Astrocyte (in vitro differentiated cells and primary cell): ENCODE measurements at regions not wholly inside any gene's neighbourhood (a gene's known extent, or its start where the extent isn't known, plus 50 kb on each side); places are given as distances from the start of the nearest gene placed in this dataset.

Experiments used
- DNase-seq: peaks from one replicate; pipeline ENCODE4 v3.0.0-alpha.2; 2010; ENCODE audit warnings: low read depth
- FAIRE-seq: peaks from 2 replicates; lab custom pipeline; 2011; peaks lifted over from hg19 to GRCh38; lab: Jason Lieb, UNC
- H2AFZ ChIP-seq: 2 replicates; pipeline ENCODE4 v1.6.0; 2012; ENCODE audit warnings: low read depth, low read length, inconsistent platforms
- H3K27ac ChIP-seq: 2 replicates; pipeline ENCODE4 v1.5.1; 2011; ENCODE audit warnings: low read depth, low read length, inconsistent platforms
- H3K27me3 ChIP-seq: 2 replicates; pipeline ENCODE4 v1.6.0; 2011; ENCODE audit warnings: low read length, inconsistent platforms; ENCODE audit not compliant: insufficient read depth
- H3K36me3 ChIP-seq: 2 replicates; pipeline ENCODE4 v1.5.1; 2011; ENCODE audit warnings: low read length, inconsistent platforms; ENCODE audit not compliant: insufficient read depth
- H3K4me1 ChIP-seq: 2 replicates; pipeline ENCODE4 v1.5.1; 2011; ENCODE audit warnings: low read length, inconsistent platforms; ENCODE audit not compliant: insufficient read depth
- H3K4me2 ChIP-seq: 2 replicates; pipeline ENCODE4 v1.6.0; 2012; ENCODE audit warnings: low read length, inconsistent platforms
- H3K4me3 ChIP-seq: 2 replicates; pipeline ENCODE4 v1.5.1; 2011; ENCODE audit warnings: low read depth, mild to moderate bottlenecking, low read length, inconsistent platforms; ENCODE audit not compliant: insufficient read depth
- H3K79me2 ChIP-seq: 2 replicates; pipeline ENCODE4 v1.6.0; 2012; ENCODE audit warnings: mild to moderate bottlenecking, low read length, inconsistent platforms; ENCODE audit not compliant: insufficient read depth
- H3K9ac ChIP-seq: 2 replicates; pipeline ENCODE4 v1.6.0; 2012; ENCODE audit warnings: mild to moderate bottlenecking, low read length, inconsistent platforms
- H3K9me3 ChIP-seq: 2 replicates; pipeline ENCODE4 v1.5.1; 2012; ENCODE audit warnings: low read depth, mild to moderate bottlenecking, low read length, inconsistent platforms; ENCODE audit not compliant: insufficient read depth
- H4K20me1 ChIP-seq: 2 replicates; pipeline ENCODE4 v1.6.0; 2012; ENCODE audit warnings: low read length, inconsistent platforms; ENCODE audit not compliant: insufficient read depth
- H3K27ac Mint-ChIP-seq: one replicate; pipeline ENCODE4 v1.8.0; 2021; ENCODE audit warnings: mild to moderate bottlenecking, mixed read lengths; ENCODE audit not compliant: unreplicated experiment
- H3K27me3 Mint-ChIP-seq: one replicate; pipeline ENCODE4 v1.8.0; 2021; ENCODE audit warnings: low read depth, mixed read lengths; ENCODE audit not compliant: unreplicated experiment
- H3K36me3 Mint-ChIP-seq: one replicate; pipeline ENCODE4 v1.8.0; 2021; ENCODE audit warnings: low read depth, mixed read lengths; ENCODE audit not compliant: unreplicated experiment
- H3K4me1 Mint-ChIP-seq: one replicate; pipeline ENCODE4 v1.8.0; 2021; ENCODE audit warnings: low read depth, mixed read lengths; ENCODE audit not compliant: unreplicated experiment
- H3K4me3 Mint-ChIP-seq: one replicate; pipeline ENCODE4 v1.8.0; 2021; ENCODE audit warnings: mild to moderate bottlenecking, moderate library complexity, mixed read lengths; ENCODE audit not compliant: unreplicated experiment
- H3K9me3 Mint-ChIP-seq: one replicate; pipeline ENCODE4 v1.8.0; 2021; ENCODE audit warnings: mild to moderate bottlenecking, mixed read lengths; ENCODE audit not compliant: unreplicated experiment
- CTCF ChIP-seq: IDR thresholded peaks from 2 replicates; pipeline ENCODE4 v1.5.1; 2011; ENCODE audit warnings: low read depth, mild to moderate bottlenecking, inconsistent platforms, low read length, moderate library complexity; ENCODE audit not compliant: insufficient read depth
- EZH2 ChIP-seq: IDR thresholded peaks from 2 replicates; pipeline ENCODE4 v1.6.1; 2012; ENCODE audit warnings: mild to moderate bottlenecking, low read length, inconsistent platforms; ENCODE audit not compliant: insufficient read depth

- Mint-ChIP-seq H3K4me1 (no peaks in the 10 kb centered on the region), H3K9me3 (peaks cover 19% of the 10 kb centered on the region), H3K27me3 (peaks cover 34% of the 10 kb centered on the region), H3K36me3 (no peaks in the 10 kb centered on the region), H3K27ac (no peak overlapping the region), H3K4me3 (no peak overlapping the region)
- H3K9ac ChIP-seq, result no peak overlapping the region
- no peaks in the 10 kb centered on the region for H3K36me3 ChIP-seq
- H3K4me1 ChIP-seq, result no peaks in the 10 kb centered on the region
- no peak for DNase-seq
- no peaks in the 10 kb centered on the region for H4K20me1 ChIP-seq
- peaks cover 13% of the 10 kb centered on the region for H3K27me3 ChIP-seq
- no peak for FAIRE-seq
- no peak overlapping the region for H3K27ac ChIP-seq
- TF ChIP-seq CTCF (no peak), EZH2 (no peak)
- peaks cover 9% of the 10 kb centered on the region for H3K9me3 ChIP-seq
- no peaks in the 10 kb centered on the region for H3K79me2 ChIP-seq
- no peak overlapping the region for H3K4me3 ChIP-seq
- no peak overlapping the region for H3K4me2 ChIP-seq
- H2AFZ ChIP-seq, result no peak overlapping the region
These were observed 144.5 kb upstream of the RUNX3 start for GRCh38 chr1:25074351-25075227.

- no peak overlapping the region for H3K4me3 ChIP-seq
- H3K27ac Mint-ChIP-seq, result no peak overlapping the region
- no peaks in the 10 kb centered on the region for H3K36me3 ChIP-seq
- H3K27me3 ChIP-seq, result peaks cover 15% of the 10 kb centered on the region
- FAIRE-seq (no peak), DNase-seq (no peak)
- H3K9me3 ChIP-seq, result peaks cover 9% of the 10 kb centered on the region
- H3K9ac ChIP-seq, result no peak overlapping the region
- no peak overlapping the region for H3K27ac ChIP-seq
- no peak overlapping the region for H3K4me2 ChIP-seq
- no peak overlapping the region for H2AFZ ChIP-seq
- no peak for TF ChIP-seq EZH2
- no peak for TF ChIP-seq CTCF
- H3K79me2 ChIP-seq, result no peaks in the 10 kb centered on the region
- H3K4me1 ChIP-seq, result no peaks in the 10 kb centered on the region
- H3K9me3 Mint-ChIP-seq, result peaks cover 19% of the 10 kb centered on the region
- no peak overlapping the region for H3K4me3 Mint-ChIP-seq
- no peaks in the 10 kb centered on the region for H3K4me1 Mint-ChIP-seq
- H3K27me3 Mint-ChIP-seq, result peaks cover 42% of the 10 kb centered on the region
- no peaks in the 10 kb centered on the region for H3K36me3 Mint-ChIP-seq
- no peaks in the 10 kb centered on the region for H4K20me1 ChIP-seq
These were observed 143.7 kb upstream of the RUNX3 start for GRCh38 chr1:25073640-25074270.
